Testis (tissue), 2 donors: ENCODE measurements at regions not wholly inside any gene's neighbourhood (a gene's known extent, or its start where the extent isn't known, plus 50 kb on each side); places are given as distances from the start of the nearest gene placed in this dataset.

Source experiments
- CTCF ChIP-seq, 3 experiments: fragments of 450-650 bp in 2 of 3; fragments of 200-600 bp in 1 of 3; sonication (generic) in 1 of 3; IDR thresholded peaks; one replicate each; pipeline ENCODE4 v1.5.1; 2016 to 2019; ENCODE audit warnings: antibody characterized with exemption in 3 of 3, mild to moderate bottlenecking in 2 of 3, moderate library complexity in 1 of 3
- POLR2A ChIP-seq: fragments of 450-650 bp; IDR thresholded peaks from one replicate; pipeline ENCODE4 v1.6.1; 2017; ENCODE audit warnings: antibody characterized with exemption, mild to moderate bottlenecking, moderate library complexity

GRCh38 chr19:16005925-16006324, 57.1 kb downstream of the OR10H4 start:
- TF ChIP-seq POLR2A (no peak), CTCF (IDR thresholded peaks at IDR 0.05) (no peak)
